B cell (primary cell): ENCODE measurements at regions not wholly inside any gene's neighbourhood (a gene's known extent, or its start where the extent isn't known, plus 50 kb on each side); places are given as distances from the start of the nearest gene placed in this dataset.

Experiments used
- ATAC-seq: fragments of 200-7000 bp; cut with Tn5 transposase; one replicate; pipeline ENCODE4 v1.10.0; 2021; ENCODE audit warnings: low read depth, mild to moderate bottlenecking, moderate number of reproducible peaks, moderate library complexity
- CTCF ChIA-PET: fragments of 350-600 bp; sonication (Branson Sonifier 250); formaldehyde crosslinking; loops from one replicate; lab custom pipeline; 2021; ENCODE audit warnings: antibody characterized with exemption, inconsistent platforms; lab: Charles Lee
- POLR2A ChIA-PET: fragments of 350-600 bp; sonication (Branson Sonifier 250); formaldehyde crosslinking; loops from one replicate; lab custom pipeline; 2021; ENCODE audit warnings: antibody characterized with exemption; lab: Charles Lee
- DNase-seq: peaks from one replicate; pipeline ENCODE4 v3.0.0; 2013
- H2AFZ ChIP-seq: 2 replicates; pipeline ENCODE4 v1.6.1; 2012; ENCODE audit warnings: mild to moderate bottlenecking, low read depth, low read length; ENCODE audit not compliant: insufficient read depth, poor library complexity, severe bottlenecking
- H3K27ac ChIP-seq, 2 donors: 1 replicate in 1 of 2; 2 replicates in 1 of 2; pipeline ENCODE4 v1.5.1; 2012 to 2013; ENCODE audit warnings: low read length in 2 of 2, mild to moderate bottlenecking in 2 of 2, moderate library complexity in 1 of 2
- H3K27me3 ChIP-seq, 4 experiments: fragments of 200-600 bp in 1 of 4; sonication (generic) in 1 of 4; replicated peaks in 1 of 4; 1 replicate in 2 of 4; 2 replicates in 2 of 4; pipeline versions ENCODE4 v1.6.1 to v1.7.0; 2013 to 2016; ENCODE audit warnings: low read length in 3 of 4, mild to moderate bottlenecking in 2 of 4, mixed read lengths in 1 of 4, moderate library complexity in 1 of 4; ENCODE audit not compliant: insufficient read depth in 4 of 4, control insufficient read depth in 3 of 4; ENCODE audit errors: control extremely low read depth in 1 of 4
- H3K36me3 ChIP-seq, 2 experiments: replicated peaks in 1 of 2; 1 replicate in 1 of 2; 2 replicates in 1 of 2; pipeline versions ENCODE4 v1.6.1 to v1.7.1; 2013; ENCODE audit warnings: low read length in 1 of 2; ENCODE audit not compliant: insufficient read depth in 2 of 2, control insufficient read depth in 1 of 2; ENCODE audit errors: control extremely low read depth in 1 of 2, extremely low read depth in 1 of 2
- H3K4me1 ChIP-seq, 2 donors: fragments of 200-600 bp in 1 of 2; sonication (generic) in 1 of 2; 1 replicate in 1 of 2; 2 replicates in 1 of 2; pipeline versions ENCODE4 v1.5.1 to v1.6.1; 2013 to 2017; ENCODE audit warnings: low read length in 2 of 2; ENCODE audit not compliant: control insufficient read depth in 2 of 2, insufficient read depth in 2 of 2
- H3K4me2 ChIP-seq: replicated peaks from 2 replicates; pipeline ENCODE3; 2012; ENCODE audit warnings: mild to moderate bottlenecking, low read depth, low read length; ENCODE audit not compliant: poor library complexity, severe bottlenecking
- H3K4me3 ChIP-seq, 5 experiments: fragments of 200-600 bp in 1 of 5; sonication (generic) in 1 of 5; 1 replicate in 3 of 5; 2 replicates in 2 of 5; pipeline versions ENCODE4 v1.5.1 to v1.7.0; 2011 to 2016; ENCODE audit warnings: low read length in 4 of 5, mild to moderate bottlenecking in 4 of 5, low read depth in 2 of 5, control low read depth in 1 of 5, moderate library complexity in 1 of 5; ENCODE audit not compliant: insufficient read depth in 1 of 5; ENCODE audit errors: control extremely low read depth in 1 of 5, extremely low read depth in 1 of 5
- H3K79me2 ChIP-seq: fragments of 200-600 bp; sonication (generic); one replicate; pipeline ENCODE4 v1.6.0; 2016; ENCODE audit warnings: low read length; ENCODE audit not compliant: control insufficient read depth, insufficient read depth
- H3K9ac ChIP-seq: fragments of 200-600 bp; sonication (generic); 2 replicates; pipeline ENCODE4 v1.6.1; 2017; ENCODE audit warnings: mild to moderate bottlenecking, low read length, moderate library complexity
- H3K9me3 ChIP-seq, 3 donors: one replicate each; pipeline versions ENCODE4 v1.6.1 to v1.7.1; 2013; ENCODE audit warnings: low read length in 2 of 3; ENCODE audit not compliant: control insufficient read depth in 2 of 3, insufficient read depth in 1 of 3; ENCODE audit errors: control extremely low read depth in 1 of 3
- H4K20me1 ChIP-seq: 2 replicates; pipeline ENCODE4 v1.6.0; 2012; ENCODE audit warnings: mild to moderate bottlenecking, low read length; ENCODE audit not compliant: insufficient read depth, control insufficient read depth, poor library complexity, severe bottlenecking
- H3K27ac Mint-ChIP-seq: one replicate; pipeline ENCODE4 v1.8.0; 2021; ENCODE audit warnings: mixed read lengths
- H3K27me3 Mint-ChIP-seq: one replicate; pipeline ENCODE4 v1.8.0; 2021; ENCODE audit warnings: mixed read lengths
- H3K4me1 Mint-ChIP-seq: one replicate; pipeline ENCODE4 v1.8.0; 2021; ENCODE audit warnings: mixed read lengths
- H3K4me3 Mint-ChIP-seq: one replicate; pipeline ENCODE4 v1.8.0; 2021; ENCODE audit warnings: mixed read lengths
- H3K9me3 Mint-ChIP-seq: one replicate; pipeline ENCODE4 v1.8.0; 2022; ENCODE audit warnings: mixed read lengths; ENCODE audit not compliant: insufficient read depth
- CTCF ChIP-seq: fragments of 200-600 bp; IDR thresholded peaks from one replicate; pipeline ENCODE4 v1.8.0; 2022; ENCODE audit warnings: antibody characterized with exemption, mild to moderate bottlenecking
- EZH2 ChIP-seq: IDR thresholded peaks from 2 replicates; pipeline ENCODE4 v1.6.1; 2012; ENCODE audit warnings: borderline replicate concordance, low read depth, mild to moderate bottlenecking, moderate library complexity, low read length; ENCODE audit not compliant: insufficient read depth, poor library complexity, severe bottlenecking
- WGBS: methylation state at CpG from one replicate; pipeline ENCODE4 v1.1.5; 2013; ENCODE audit warnings: missing lambda C conversion rate; ENCODE audit not compliant: insufficient coverage; 5-methylcytosine and 5-hydroxymethylcytosine counted together
- intact Hi-C: fragments of 100-400 bp; cut with micrococcal nuclease; formaldehyde crosslinking; loops from one replicate; pipeline ENCODE4 v1.10.0; 2022

GRCh38 chr15:93703092-93703739, 528.1 kb upstream of the MCTP2 start:
- DNase-seq, result no peak
- TF ChIP-seq CTCF (no peak), EZH2 (no peak)
- Histone ChIP-seq H3K27ac (no peak overlapping the region), H3K9me3 (peaks cover 0 to 3% (median 0%) of the 10 kb centered on the region in 3 donors), H3K4me2 (no peak overlapping the region), H3K4me3 (no peak overlapping the region), H4K20me1 (no peaks in the 10 kb centered on the region), H3K9ac (no peak overlapping the region), H3K4me1 (no peaks in the 10 kb centered on the region), H2AFZ (no peak overlapping the region), H3K36me3 (no peaks in the 10 kb centered on the region), H3K79me2 (no peaks in the 10 kb centered on the region), H3K27me3 (no peaks in the 10 kb centered on the region)
- Mint-ChIP-seq H3K27ac (no peak overlapping the region), H3K4me3 (no peak overlapping the region), H3K4me1 (no peaks in the 10 kb centered on the region), H3K9me3 (no peaks in the 10 kb centered on the region), H3K27me3 (no peaks in the 10 kb centered on the region)
- intact Hi-C loops, result no loop called here
- CTCF ChIA-PET, result no interaction called here
- WGBS, result no CpG with 5 or more reads among the region's 2 CpGs
- ATAC-seq, result no peak
- POLR2A ChIA-PET, result no interaction called here

GRCh38 chr15:93700051-93700450, 531.3 kb upstream of the MCTP2 start:
- H3K9me3 Mint-ChIP-seq, result peaks cover 4% of the 10 kb centered on the region
- no peaks in the 10 kb centered on the region for H3K4me1 ChIP-seq
- no peak overlapping the region for H3K4me3 ChIP-seq
- H3K27me3 ChIP-seq, result no peaks in the 10 kb centered on the region
- H3K4me2 ChIP-seq, result no peak overlapping the region
- H3K4me3 Mint-ChIP-seq, result no peak overlapping the region
- no peaks in the 10 kb centered on the region for H3K36me3 ChIP-seq
- no CpG with 5 or more reads among the region's 1 CpG for WGBS
- H3K79me2 ChIP-seq, result no peaks in the 10 kb centered on the region
- no peak overlapping the region for H3K27ac ChIP-seq
- no peak overlapping the region for H2AFZ ChIP-seq
- H3K4me1 Mint-ChIP-seq, result no peaks in the 10 kb centered on the region
- H4K20me1 ChIP-seq, result no peaks in the 10 kb centered on the region
- H3K9me3 ChIP-seq, result peaks cover 0 to 3% (median 0%) of the 10 kb centered on the region in 3 donors
- H3K9ac ChIP-seq, result no peak overlapping the region
- no peak for TF ChIP-seq EZH2
- no peak for TF ChIP-seq CTCF
- H3K27ac Mint-ChIP-seq, result no peak overlapping the region
- no peak for ATAC-seq
- H3K27me3 Mint-ChIP-seq, result no peaks in the 10 kb centered on the region
- ChIA-PET CTCF (no interaction called here), POLR2A (no interaction called here)
- intact Hi-C loops, result no loop called here
- no peak for DNase-seq
